ENCODE measurements at regions not wholly inside any gene's neighbourhood (a gene's known extent, or its start where the extent isn't known, plus 50 kb on each side); places are given as distances from the start of the nearest gene placed in this dataset.

GRCh38 chr11:122359081-122359571 is 243.1 kb upstream of the BLID start:
- TF ChIP-seq POLR2A (IDR thresholded peaks at IDR 0.05; ENCODE audit: control extremely low read depth in 1 of 2, low read depth in 2 of 2, low read length in 2 of 2) (no peak), FOSL1 (IDR thresholded peaks at IDR 0.05; ENCODE audit: insufficient read depth, low read depth, low read length) (no peak), CTCF (IDR thresholded peaks at IDR 0.05; ENCODE audit: control extremely low read depth in 1 of 3, insufficient read depth in 1 of 3, low read depth in 1 of 3, low read length in 3 of 3) (no peak), ZNF274 (IDR thresholded peaks at IDR 0.05; ENCODE audit: borderline replicate concordance, extremely low read depth, low read length) (no peak), EZH2 (IDR thresholded peaks at IDR 0.05; ENCODE audit: low read depth, low read length, severe bottlenecking) (no peak), TCF12 (IDR thresholded peaks at IDR 0.05; ENCODE audit: low read depth, low read length) (no peak), ATF3 (IDR thresholded peaks at IDR 0.05; ENCODE audit: insufficient read depth, low read depth, low read length) (no peak)

All from H1 (cell line).